H9 (cell line): ENCODE measurements at regions not wholly inside any gene's neighbourhood (a gene's known extent, or its start where the extent isn't known, plus 50 kb on each side); places are given as distances from the start of the nearest gene placed in this dataset.

Experiments
- DNase-seq: peaks from one replicate; pipeline ENCODE4 v3.0.0-alpha.2; 2017
- H2AFZ ChIP-seq: one replicate; pipeline ENCODE4 v1.6.1; 2013; ENCODE audit warnings: mild to moderate bottlenecking, low read length, control low read depth, moderate library complexity
- H2AK5ac ChIP-seq: 2 replicates; pipeline ENCODE4 v1.6.1; 2013; ENCODE audit warnings: low read length, control low read depth, mixed read lengths; ENCODE audit not compliant: insufficient read length
- H2BK120ac ChIP-seq: one replicate; pipeline ENCODE4 v1.6.1; 2013; ENCODE audit warnings: low read depth, mild to moderate bottlenecking, low read length, control low read depth, inconsistent platforms; ENCODE audit not compliant: poor library complexity, severe bottlenecking
- H2BK12ac ChIP-seq: 2 replicates; pipeline ENCODE4 v1.6.1; 2013; ENCODE audit warnings: low read length, control low read depth, mixed read lengths, low read depth; ENCODE audit not compliant: insufficient read length
- H2BK15ac ChIP-seq: 2 replicates; pipeline ENCODE4 v1.6.1; 2013; ENCODE audit warnings: low read depth, low read length, control low read depth
- H2BK20ac ChIP-seq: one replicate; pipeline ENCODE4 v1.6.1; 2013; ENCODE audit warnings: low read depth, mild to moderate bottlenecking, low read length, control low read depth, inconsistent platforms; ENCODE audit not compliant: poor library complexity, severe bottlenecking
- H2BK5ac ChIP-seq: 2 replicates; pipeline ENCODE4 v1.6.1; 2013; ENCODE audit warnings: low read length, control low read depth, mixed read lengths; ENCODE audit not compliant: insufficient read length
- H3K14ac ChIP-seq: 2 replicates; pipeline ENCODE4 v1.6.1; 2013; ENCODE audit warnings: low read length, control low read depth; ENCODE audit not compliant: insufficient read depth
- H3K18ac ChIP-seq: 2 replicates; pipeline ENCODE4 v1.6.1; 2013; ENCODE audit warnings: low read depth, mild to moderate bottlenecking, mixed read lengths, low read length, control low read depth; ENCODE audit not compliant: insufficient read length
- H3K23ac ChIP-seq: 2 replicates; pipeline ENCODE4 v1.6.1; 2013; ENCODE audit warnings: low read length, control low read depth, mixed read lengths, low read depth; ENCODE audit not compliant: insufficient read length
- H3K23me2 ChIP-seq: 2 replicates; pipeline ENCODE4 v1.6.1; 2013; ENCODE audit warnings: low read depth, mild to moderate bottlenecking, mixed read lengths, low read length, control low read depth; ENCODE audit not compliant: insufficient read length, poor library complexity, severe bottlenecking
- H3K27ac ChIP-seq: 2 replicates; pipeline ENCODE4 v1.5.1; 2013; ENCODE audit warnings: low read length, control low read depth, mixed read lengths, low read depth; ENCODE audit not compliant: insufficient read length
- H3K27me3 ChIP-seq: 2 replicates; pipeline ENCODE4 v1.6.1; 2013; ENCODE audit warnings: low read length, control low read depth, inconsistent platforms; ENCODE audit not compliant: insufficient read depth
- H3K4ac ChIP-seq: 2 replicates; pipeline ENCODE4 v1.6.1; 2013; ENCODE audit warnings: low read depth, mild to moderate bottlenecking, control low read depth, inconsistent platforms, low read length, moderate library complexity
- H3K4me1 ChIP-seq: 2 replicates; pipeline ENCODE4 v1.6.1; 2013; ENCODE audit warnings: low read length, control low read depth, inconsistent platforms; ENCODE audit not compliant: insufficient read depth
- H3K4me2 ChIP-seq: 2 replicates; pipeline ENCODE4 v1.6.1; 2013; ENCODE audit warnings: low read length, control low read depth, mixed read lengths; ENCODE audit not compliant: insufficient read length, insufficient read depth
- H3K56ac ChIP-seq: 2 replicates; pipeline ENCODE4 v1.6.1; 2013; ENCODE audit warnings: low read depth, mild to moderate bottlenecking, mixed read lengths, low read length, control low read depth; ENCODE audit not compliant: insufficient read length
- H3K79me1 ChIP-seq: 2 replicates; pipeline ENCODE4 v1.6.1; 2013; ENCODE audit warnings: low read depth, mild to moderate bottlenecking, moderate library complexity, low read length, control low read depth, inconsistent platforms; ENCODE audit not compliant: insufficient read depth, poor library complexity, severe bottlenecking
- H3K79me2 ChIP-seq: 2 replicates; pipeline ENCODE4 v1.6.1; 2013; ENCODE audit warnings: low read length, control low read depth, inconsistent platforms; ENCODE audit not compliant: insufficient read depth
- H3K9ac ChIP-seq: 2 replicates; pipeline ENCODE4 v1.6.1; 2013; ENCODE audit warnings: low read length, control low read depth, mixed read lengths; ENCODE audit not compliant: insufficient read length; ENCODE audit errors: extremely low read depth
- H3K9me3 ChIP-seq: one replicate; pipeline ENCODE4 v1.6.1; 2013; ENCODE audit warnings: low read depth, low read length, inconsistent platforms; ENCODE audit not compliant: control insufficient read depth
- H3T11ph ChIP-seq: one replicate; pipeline ENCODE4 v1.6.1; 2013; ENCODE audit warnings: mild to moderate bottlenecking, low read length, control low read depth, inconsistent platforms
- H4K20me1 ChIP-seq: one replicate; pipeline ENCODE4 v1.6.1; 2013; ENCODE audit not compliant: control insufficient read depth, insufficient read length, insufficient read depth
- H4K5ac ChIP-seq: 2 replicates; pipeline ENCODE4 v1.6.1; 2013; ENCODE audit warnings: low read depth, mild to moderate bottlenecking, mixed read lengths, low read length, control low read depth; ENCODE audit not compliant: insufficient read length
- H4K8ac ChIP-seq: replicated peaks from 2 replicates; pipeline ENCODE4 v1.6.1; 2013; ENCODE audit warnings: low read length, control low read depth, mixed read lengths, low read depth; ENCODE audit not compliant: insufficient read length
- H4K91ac ChIP-seq: 2 replicates; pipeline ENCODE4 v1.6.1; 2013; ENCODE audit warnings: low read depth, mild to moderate bottlenecking, moderate library complexity, mixed read lengths, low read length, control low read depth; ENCODE audit not compliant: insufficient read length
- H3K27ac Mint-ChIP-seq, 3 experiments: 2 replicates in 2 of 3; 3 replicates in 1 of 3; pipeline ENCODE4 v1.8.0; 2020 to 2021; ENCODE audit warnings: mixed read lengths in 3 of 3, mild to moderate bottlenecking in 1 of 3, moderate library complexity in 1 of 3
- H3K27me3 Mint-ChIP-seq: 2 replicates; pipeline ENCODE4 v1.8.0; 2021; ENCODE audit warnings: low read depth, mild to moderate bottlenecking, moderate library complexity, mixed read lengths
- H3K36me3 Mint-ChIP-seq, 3 experiments: 2 replicates in 2 of 3; 3 replicates in 1 of 3; pipeline ENCODE4 v1.8.0; 2020 to 2021; ENCODE audit warnings: low read depth in 3 of 3, mixed read lengths in 3 of 3; ENCODE audit not compliant: insufficient read depth in 1 of 3
- H3K4me1 Mint-ChIP-seq, 2 experiments: 2 replicates each; pipeline ENCODE4 v1.8.0; 2020; ENCODE audit warnings: mixed read lengths in 2 of 2
- H3K4me3 Mint-ChIP-seq, 2 experiments: 2 replicates in 1 of 2; 3 replicates in 1 of 2; pipeline ENCODE4 v1.8.0; 2020 to 2021; ENCODE audit warnings: mild to moderate bottlenecking in 2 of 2, mixed read lengths in 2 of 2, moderate library complexity in 1 of 2
- H3K9me3 Mint-ChIP-seq, 2 experiments: 2 replicates in 1 of 2; 3 replicates in 1 of 2; pipeline ENCODE4 v1.8.0; 2020; ENCODE audit warnings: mild to moderate bottlenecking in 2 of 2, mixed read lengths in 2 of 2, moderate library complexity in 1 of 2
- CTCF ChIP-seq: fragments of 200-600 bp; sonication (generic); conservative IDR thresholded peaks from 3 replicates; pipeline ENCODE4 v1.8.0; 2021; ENCODE audit warnings: antibody characterized with exemption, mild to moderate bottlenecking
- WGBS: extraction: QIAGEN DNeasy Blood & Tissue Kit; methylation state at CpG from one replicate; pipeline ENCODE4 v1.1.7; 2013; ENCODE audit warnings: missing lambda C conversion rate, low lambda C conversion rate, mixed read lengths; ENCODE audit not compliant: insufficient read length; ENCODE audit errors: extremely low coverage; 5-methylcytosine and 5-hydroxymethylcytosine counted together

DNA sequence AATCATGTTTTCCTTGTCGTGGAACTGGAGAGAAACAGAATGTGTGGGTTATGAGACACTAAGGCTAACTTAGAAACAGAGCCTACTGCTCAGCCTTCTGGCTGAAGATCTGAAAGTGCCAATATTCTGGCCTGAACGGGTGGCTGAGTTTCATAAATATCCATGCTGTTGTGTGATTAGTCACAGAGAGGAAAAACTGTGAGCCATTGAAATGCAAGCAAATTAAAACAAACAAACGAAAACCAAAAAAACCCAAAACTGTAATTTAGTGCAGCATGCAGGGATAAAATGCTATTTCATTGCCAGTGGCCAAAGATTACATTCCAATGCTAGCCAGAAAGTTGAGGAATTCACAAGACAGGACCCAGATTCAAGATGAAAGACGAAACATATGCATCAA is 315.1 kb downstream of the UBE3D start:
- H4K5ac ChIP-seq = no peak overlapping the region
- H3K79me2 ChIP-seq = no peaks in the 10 kb centered on the region
- no peaks in the 10 kb centered on the region; the same call in 1 of the 2 replicates for H3K27me3 Mint-ChIP-seq
- no peak overlapping the region for H3K56ac ChIP-seq
- H4K20me1 ChIP-seq = no peaks in the 10 kb centered on the region
- H3K18ac ChIP-seq = no peak overlapping the region
- no peak overlapping the region for H2AK5ac ChIP-seq
- H3K36me3 Mint-ChIP-seq = no peaks in the 10 kb centered on the region
- H3K23me2 ChIP-seq = no peaks in the 10 kb centered on the region
- DNase-seq = no peak
- H3T11ph ChIP-seq = no peak overlapping the region
- H3K4me3 Mint-ChIP-seq = no peak overlapping the region
- no peak overlapping the region for H2BK120ac ChIP-seq
- H3K9ac ChIP-seq = no peak overlapping the region
- H3K4me1 Mint-ChIP-seq = peaks cover 22 to 26% of the 10 kb centered on the region in 2 experiments
- H3K9me3 Mint-ChIP-seq = peaks cover 0 to 2% of the 10 kb centered on the region in 2 experiments; a peak in 1 of 5 replicates
- 0 out of 7 replicates have a peak overlapping the region, but pooled peaks of 1 of the 3 experiments have one; percentile 3 for H3K27ac Mint-ChIP-seq
- H3K23ac ChIP-seq = no peak overlapping the region
- H2BK15ac ChIP-seq = no peak overlapping the region
- no peak overlapping the region for H2BK5ac ChIP-seq
- no peak overlapping the region for H4K8ac ChIP-seq
- no peak overlapping the region for H2BK12ac ChIP-seq
- H3K27me3 ChIP-seq = no peaks in the 10 kb centered on the region
- no peak overlapping the region for H3K4me2 ChIP-seq
- H3K14ac ChIP-seq = no peak overlapping the region
- H3K4ac ChIP-seq = no peak overlapping the region
- peaks cover 3% of the 10 kb centered on the region for H3K4me1 ChIP-seq
- H2BK20ac ChIP-seq = no peak overlapping the region
- H3K79me1 ChIP-seq = no peaks in the 10 kb centered on the region
- H4K91ac ChIP-seq = no peak overlapping the region
- WGBS = no CpG with 5 or more reads among the region's 4 CpGs
- H3K27ac ChIP-seq = no peak overlapping the region
- TF ChIP-seq CTCF = no peak
- no peak overlapping the region for H2AFZ ChIP-seq
- no peaks in the 10 kb centered on the region for H3K9me3 ChIP-seq
